ENCODE measurements at regions not wholly inside any gene's neighbourhood (a gene's known extent, or its start where the extent isn't known, plus 50 kb on each side); places are given as distances from the start of the nearest gene placed in this dataset.
A peak's percentile ranks its signal among the peaks of the same experiment; 100 is the strongest.
"Not testable (repeated sequence)": the region's sequence is repeated elsewhere in the genome, so short reads cannot be mapped to it uniquely, and the experiment has no call there.

DNA sequence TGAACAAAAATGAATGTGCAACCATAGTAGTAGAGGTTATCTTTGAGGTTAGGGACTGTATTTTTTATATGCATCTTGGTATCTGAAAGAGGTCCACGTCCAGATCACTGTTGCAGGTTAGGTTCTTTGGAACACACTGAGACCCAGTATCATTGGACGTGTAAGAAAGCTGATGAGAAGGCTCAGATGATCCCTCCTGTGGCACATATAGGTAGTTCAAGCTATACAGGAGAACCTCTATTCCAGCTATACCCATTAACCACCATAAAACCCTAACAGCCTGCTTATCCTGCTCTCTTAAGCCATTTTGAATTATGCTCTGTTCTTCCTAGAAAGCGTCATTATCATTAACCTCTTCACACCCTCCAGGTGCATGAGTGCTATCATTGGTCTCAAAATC lies 930.7 kb upstream of the HS3ST1 start:
- H3K27ac ChIP-seq = no peak overlapping the region
- H3K4me3 ChIP-seq (ENCODE audit: low read depth, low read length) = no peak overlapping the region
- no peaks in the 10 kb centered on the region for H3K27me3 ChIP-seq (replicated peaks)
- DNase-seq = no peak
- no peaks in the 10 kb centered on the region for H3K36me3 ChIP-seq (replicated peaks)
- in situ Hi-C loops (cut with HindIII; ENCODE audit: low pct_ligation_motif_present, low sequenced_read_pairs) = no loop called here
- TF ChIP-seq, protein P1, sequence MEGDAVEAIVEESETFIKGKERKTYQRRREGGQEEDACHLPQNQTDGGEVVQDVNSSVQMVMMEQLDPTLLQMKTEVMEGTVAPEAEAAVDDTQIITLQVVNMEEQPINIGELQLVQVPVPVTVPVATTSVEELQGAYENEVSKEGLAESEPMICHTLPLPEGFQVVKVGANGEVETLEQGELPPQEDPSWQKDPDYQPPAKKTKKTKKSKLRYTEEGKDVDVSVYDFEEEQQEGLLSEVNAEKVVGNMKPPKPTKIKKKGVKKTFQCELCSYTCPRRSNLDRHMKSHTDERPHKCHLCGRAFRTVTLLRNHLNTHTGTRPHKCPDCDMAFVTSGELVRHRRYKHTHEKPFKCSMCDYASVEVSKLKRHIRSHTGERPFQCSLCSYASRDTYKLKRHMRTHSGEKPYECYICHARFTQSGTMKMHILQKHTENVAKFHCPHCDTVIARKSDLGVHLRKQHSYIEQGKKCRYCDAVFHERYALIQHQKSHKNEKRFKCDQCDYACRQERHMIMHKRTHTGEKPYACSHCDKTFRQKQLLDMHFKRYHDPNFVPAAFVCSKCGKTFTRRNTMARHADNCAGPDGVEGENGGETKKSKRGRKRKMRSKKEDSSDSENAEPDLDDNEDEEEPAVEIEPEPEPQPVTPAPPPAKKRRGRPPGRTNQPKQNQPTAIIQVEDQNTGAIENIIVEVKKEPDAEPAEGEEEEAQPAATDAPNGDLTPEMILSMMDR (IDR thresholded peaks at IDR 0.05; ENCODE audit: low read depth, low read length, missing control alignments) = no peak

DNA sequence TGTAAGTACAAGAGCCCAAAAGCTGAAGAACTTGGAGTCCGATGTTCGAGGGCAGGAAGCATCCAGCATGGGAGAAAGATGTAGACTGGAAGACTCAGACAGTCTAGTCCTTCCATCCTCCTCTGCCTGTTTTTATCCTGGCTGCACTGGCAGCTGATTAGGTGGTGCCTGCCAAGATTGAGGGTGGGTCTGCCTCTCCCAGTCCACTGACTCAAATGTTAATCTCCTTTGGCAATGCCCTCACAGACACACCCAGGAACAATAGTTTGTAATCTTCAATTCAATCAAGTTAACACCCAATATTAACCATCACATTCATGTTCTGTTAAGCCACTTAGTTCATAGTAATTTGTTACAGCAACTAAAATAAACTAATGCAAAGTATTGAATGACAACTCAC lies 904.4 kb upstream of the HS3ST1 start:
- H3K4me3 ChIP-seq (ENCODE audit: low read depth, low read length); H3K27ac ChIP-seq; DNase-seq; H3K36me3 ChIP-seq (replicated peaks); H3K27me3 ChIP-seq (replicated peaks); in situ Hi-C loops (cut with HindIII; ENCODE audit: low pct_ligation_motif_present, low sequenced_read_pairs): not testable (repeated sequence)

DNA sequence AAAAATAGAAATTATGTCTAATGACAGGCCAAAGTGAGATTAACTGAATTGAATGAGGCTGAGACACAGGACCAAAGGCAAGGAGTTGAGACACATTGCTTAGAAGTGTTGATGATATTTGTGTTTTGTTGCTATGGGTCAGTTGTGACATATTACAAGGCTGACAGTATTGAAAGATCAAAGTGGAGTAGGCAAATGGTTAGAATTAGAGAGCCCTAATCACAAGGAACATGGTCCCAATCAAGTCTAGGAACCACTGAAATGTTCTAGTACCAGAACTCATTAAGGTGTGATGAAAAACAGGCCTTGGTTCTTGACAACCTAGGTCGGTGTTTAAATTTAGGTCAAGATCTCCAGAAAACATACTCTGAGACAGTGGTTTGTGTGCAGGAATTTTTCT lies 896.3 kb upstream of the HS3ST1 start:
- no peaks in the 10 kb centered on the region for H3K27me3 ChIP-seq (replicated peaks)
- DNase-seq = no peak
- no peak overlapping the region for H3K4me3 ChIP-seq (ENCODE audit: low read depth, low read length)
- H3K27ac ChIP-seq = no peak overlapping the region
- H3K36me3 ChIP-seq (replicated peaks) = no peaks in the 10 kb centered on the region
- TF ChIP-seq, protein P1 (IDR thresholded peaks at IDR 0.05; ENCODE audit: low read depth, low read length, missing control alignments) = no peak
- in situ Hi-C loops (cut with HindIII; ENCODE audit: low pct_ligation_motif_present, low sequenced_read_pairs) = no loop called here

DNA sequence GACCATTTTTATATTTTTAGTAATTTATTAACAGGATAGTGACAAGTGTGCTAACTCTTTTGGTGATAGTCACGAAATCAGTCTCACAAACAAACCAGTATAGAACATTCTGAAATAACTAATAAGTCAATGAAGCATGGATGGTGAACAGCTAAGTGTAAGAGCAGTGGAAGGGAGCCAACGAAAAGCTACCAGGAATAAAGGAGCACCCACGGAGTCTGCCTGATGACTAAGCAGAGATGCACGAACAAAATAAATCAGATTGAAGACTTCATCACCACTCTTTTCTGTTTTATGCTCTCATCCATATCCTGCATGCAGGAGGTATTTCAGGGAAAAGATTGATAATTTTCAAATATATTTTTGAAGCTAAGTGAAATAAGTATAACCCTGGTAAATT lies 891.1 kb upstream of the HS3ST1 start:
- in situ Hi-C loops (cut with HindIII; ENCODE audit: low pct_ligation_motif_present, low sequenced_read_pairs) = no loop called here
- peak; percentile 4 for DNase-seq

DNA sequence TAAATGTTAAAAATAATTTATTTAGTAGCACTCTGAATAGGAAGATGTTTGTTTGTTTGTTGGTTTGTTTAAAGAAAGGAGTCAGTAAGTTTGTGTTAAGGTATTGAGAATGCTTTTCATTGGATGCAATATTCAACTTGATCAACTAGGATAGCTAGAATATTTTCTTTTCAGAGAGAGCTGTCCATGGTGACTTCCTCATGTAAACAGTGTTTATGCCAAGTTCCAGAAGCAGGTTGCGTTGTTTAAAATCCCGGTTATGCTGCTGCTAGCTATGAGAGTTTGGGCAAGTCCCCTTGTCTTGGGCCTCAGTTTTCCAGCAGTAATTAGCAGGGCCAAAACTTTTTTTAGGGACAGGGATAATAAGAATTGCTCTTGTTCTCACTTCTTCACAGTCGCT lies 876.2 kb upstream of the HS3ST1 start:
- H3K27ac ChIP-seq = no peak overlapping the region
- no peaks in the 10 kb centered on the region for H3K27me3 ChIP-seq (replicated peaks)
- no peaks in the 10 kb centered on the region for H3K36me3 ChIP-seq (replicated peaks)
- TF ChIP-seq, protein P1 (IDR thresholded peaks at IDR 0.05; ENCODE audit: low read depth, low read length, missing control alignments) = no peak
- no peak overlapping the region for H3K4me3 ChIP-seq (ENCODE audit: low read depth, low read length)
- DNase-seq = no peak
- in situ Hi-C loops (cut with HindIII; ENCODE audit: low pct_ligation_motif_present, low sequenced_read_pairs) = no loop called here

More for the DNA sequence above, 891.1 kb upstream of the HS3ST1 start:
- H3K36me3 ChIP-seq (replicated peaks) = no peaks in the 10 kb centered on the region
- no peak overlapping the region for H3K4me3 ChIP-seq (ENCODE audit: low read depth, low read length)
- TF ChIP-seq, protein P1 (IDR thresholded peaks at IDR 0.05; ENCODE audit: low read depth, low read length, missing control alignments) = no peak
- H3K27me3 ChIP-seq (replicated peaks) = no peaks in the 10 kb centered on the region
- H3K27ac ChIP-seq = no peak overlapping the region

DNA sequence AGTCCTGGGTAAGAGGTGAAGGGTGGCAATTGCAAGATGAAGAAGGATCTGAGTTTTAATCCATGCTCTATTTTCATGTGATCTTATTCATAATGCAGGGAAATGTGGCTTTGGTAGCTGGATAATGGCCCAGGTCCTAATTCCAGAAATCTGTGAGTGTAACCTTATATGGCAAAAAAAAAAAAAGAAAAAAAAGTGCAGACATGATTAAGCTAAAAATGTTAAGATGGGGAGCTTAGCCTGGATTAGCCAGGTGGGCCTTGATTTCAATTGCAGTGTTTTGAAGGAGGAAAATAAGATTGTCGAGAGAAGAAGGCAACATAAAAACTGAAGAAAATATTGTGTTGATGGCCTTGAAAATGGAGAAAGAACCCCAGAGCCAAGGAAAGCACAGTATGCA lies 867.7 kb upstream of the HS3ST1 start:
- in situ Hi-C loops (cut with HindIII; ENCODE audit: low pct_ligation_motif_present, low sequenced_read_pairs) = no loop called here
- H3K4me3 ChIP-seq (ENCODE audit: low read depth, low read length) = no peak overlapping the region
- H3K27me3 ChIP-seq (replicated peaks) = no peaks in the 10 kb centered on the region
- no peaks in the 10 kb centered on the region for H3K36me3 ChIP-seq (replicated peaks)
- DNase-seq = no peak
- TF ChIP-seq, protein P1 (IDR thresholded peaks at IDR 0.05; ENCODE audit: low read depth, low read length, missing control alignments) = no peak
- no peak overlapping the region for H3K27ac ChIP-seq
